Psoas muscle (tissue), 7 donors: ENCODE measurements at regions not wholly inside any gene's neighbourhood (a gene's known extent, or its start where the extent isn't known, plus 50 kb on each side); places are given as distances from the start of the nearest gene placed in this dataset.

Experiments
- ATAC-seq, 4 donors: fragments of 200-7000 bp; cut with Tn5 transposase; one replicate each; pipeline ENCODE4 v1.9.1; 2020; ENCODE audit warnings: moderate library complexity in 3 of 4, mild to moderate bottlenecking in 2 of 4
- DNase-seq, 2 donors: peaks; one replicate each; pipeline ENCODE4 v3.0.0-alpha.2; 2020
- H3K27ac ChIP-seq: fragments of 200-600 bp; one replicate; pipeline ENCODE4 v1.8.0; 2022
- H3K27me3 ChIP-seq, 3 donors: fragments of 200-600 bp in 1 of 3; one replicate each; pipeline versions ENCODE4 v1.6.1 to v1.8.0; 2013 to 2022; ENCODE audit warnings: low read length in 2 of 3, mild to moderate bottlenecking in 2 of 3, moderate library complexity in 1 of 3; ENCODE audit not compliant: insufficient read depth in 3 of 3
- H3K36me3 ChIP-seq, 2 donors: fragments of 200-600 bp in 1 of 2; one replicate each; pipeline versions ENCODE4 v1.6.1 to v1.8.0; 2013 to 2022; ENCODE audit warnings: low read depth in 1 of 2, mild to moderate bottlenecking in 1 of 2, moderate library complexity in 1 of 2; ENCODE audit not compliant: insufficient read depth in 1 of 2
- H3K4me1 ChIP-seq: fragments of 200-600 bp; one replicate; pipeline ENCODE4 v1.8.0; 2022
- H3K4me3 ChIP-seq: fragments of 200-600 bp; one replicate; pipeline ENCODE4 v1.8.0; 2022; ENCODE audit warnings: mild to moderate bottlenecking
- H3K9me3 ChIP-seq: fragments of 200-600 bp; one replicate; pipeline ENCODE4 v1.8.0; 2022
- CTCF ChIP-seq: fragments of 200-600 bp; IDR thresholded peaks from one replicate; pipeline ENCODE4 v1.8.0; 2022; ENCODE audit warnings: antibody characterized with exemption
- WGBS, 3 donors: extraction: QIAGEN DNeasy Blood & Tissue Kit; methylation state at CpG; one replicate each; pipeline versions ENCODE4 v1.1.6 to v1.1.7; 2013; 5-methylcytosine and 5-hydroxymethylcytosine counted together
- intact Hi-C, 2 donors: fragments of 100-400 bp; cut with DNase I; formaldehyde crosslinking; loops; one replicate each; pipeline versions ENCODE4 v1.11.0 to v1.14.2; 2022
- donor health status: healthy with polysubstance abuse.
- donor health status: DM: no; HTN: no; CAD: no; lungs with moderate emphysema.
- donor health status: Bipolar disorder and iron deficiency.
- donor health status: healthy.
- donor health status: DM: yes; HTN: yes; CAD: no.
- donor health status: DM: no; HTN: no; CAD: no.
- donor health status: DM: yes; HTN: yes; CAD: no.

DNA sequence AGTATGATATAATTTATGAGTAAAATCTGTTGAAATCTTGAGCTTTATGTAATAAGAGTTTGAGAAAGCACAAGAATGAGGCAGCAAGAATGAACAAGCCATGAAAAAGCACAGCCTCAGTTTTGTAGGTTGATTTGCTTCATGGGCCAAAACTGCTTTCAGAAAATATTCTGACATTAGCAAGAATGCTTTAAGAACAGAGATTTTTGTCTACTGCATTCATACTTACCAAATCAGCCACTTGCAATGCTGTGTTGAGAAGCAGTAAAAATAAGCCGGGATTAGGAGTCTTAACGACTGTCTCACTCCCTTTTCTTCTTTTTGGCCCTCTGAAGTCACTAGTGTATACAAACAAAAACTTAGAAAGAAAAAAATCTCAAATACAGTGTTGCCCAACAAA is 114.5 kb downstream of the POSTN start:
- DNase-seq = no peak
- ATAC-seq = no peak
- Histone ChIP-seq H3K36me3 (no peaks in the 10 kb centered on the region), H3K4me3 (no peak overlapping the region), H3K27me3 (no peaks in the 10 kb centered on the region), H3K27ac (no peak overlapping the region), H3K9me3 (no peaks in the 10 kb centered on the region), H3K4me1 (no peaks in the 10 kb centered on the region)
- TF ChIP-seq CTCF = no peak
- intact Hi-C loops = no loop called here
- 64 to 84% (median 74%) methylated on average over 2 of the region's 2 CpGs for WGBS, 3 donors

GRCh38 chr13:37482331-37482730 is 116.2 kb downstream of the POSTN start:
- intact Hi-C loops = no loop called here

DNA sequence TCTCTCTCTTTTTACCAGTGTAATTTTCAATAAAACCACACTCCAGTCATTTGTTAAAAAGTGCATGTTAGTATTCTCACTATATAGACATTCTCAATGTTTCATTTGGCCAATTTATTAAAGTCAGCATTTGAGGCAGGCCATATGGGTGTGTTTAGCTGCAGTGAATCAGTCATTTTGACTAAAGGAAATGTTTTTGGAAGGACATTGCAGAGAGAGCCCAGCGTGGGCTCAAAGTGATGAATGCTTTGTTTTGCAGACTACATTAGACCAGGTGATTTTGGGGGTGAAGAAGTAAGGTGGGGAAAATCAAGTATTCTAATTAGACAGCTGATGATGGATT is 116.7 kb downstream of the POSTN start:
- H3K27ac ChIP-seq = no peak overlapping the region

More at GRCh38 chr13:37482331-37482730, 116.2 kb downstream of the POSTN start:
- 97% methylated on average over 2 of the region's 2 CpGs for WGBS, 3 donors
- no peaks in the 10 kb centered on the region for H3K9me3 ChIP-seq
- no peak overlapping the region for H3K4me3 ChIP-seq
- ATAC-seq (no peak), DNase-seq (no peak)
- TF ChIP-seq CTCF = no peak
- no peaks in the 10 kb centered on the region for H3K4me1 ChIP-seq
- H3K27me3 ChIP-seq = no peaks in the 10 kb centered on the region
- no peaks in the 10 kb centered on the region for H3K36me3 ChIP-seq
- H3K27ac ChIP-seq = no peak overlapping the region

GRCh38 chr13:37481011-37481884 is 117.3 kb downstream of the POSTN start:
- H3K4me1 ChIP-seq = no peaks in the 10 kb centered on the region
- intact Hi-C loops = no loop called here
- no peaks in the 10 kb centered on the region for H3K9me3 ChIP-seq
- no peak overlapping the region for H3K4me3 ChIP-seq
- no peak for DNase-seq
- 81 to 86% (median 82%) methylated on average over 7 of the region's 7 CpGs for WGBS, 3 donors
- ATAC-seq = no peak
- no peaks in the 10 kb centered on the region for H3K36me3 ChIP-seq
- no peak overlapping the region for H3K27ac ChIP-seq
- H3K27me3 ChIP-seq = no peaks in the 10 kb centered on the region
- TF ChIP-seq CTCF = no peak

More for the DNA sequence above, 116.7 kb downstream of the POSTN start:
- intact Hi-C loops = no loop called here
- no peak for DNase-seq
- no peaks in the 10 kb centered on the region for H3K4me1 ChIP-seq
- WGBS, 3 donors = 64 to 75% (median 73%) methylated on average over 1 of the region's 1 CpG
- no peaks in the 10 kb centered on the region for H3K9me3 ChIP-seq
- no peak overlapping the region for H3K4me3 ChIP-seq
- no peak for ATAC-seq
- no peaks in the 10 kb centered on the region for H3K27me3 ChIP-seq
- no peaks in the 10 kb centered on the region for H3K36me3 ChIP-seq
- TF ChIP-seq CTCF = no peak

DNA sequence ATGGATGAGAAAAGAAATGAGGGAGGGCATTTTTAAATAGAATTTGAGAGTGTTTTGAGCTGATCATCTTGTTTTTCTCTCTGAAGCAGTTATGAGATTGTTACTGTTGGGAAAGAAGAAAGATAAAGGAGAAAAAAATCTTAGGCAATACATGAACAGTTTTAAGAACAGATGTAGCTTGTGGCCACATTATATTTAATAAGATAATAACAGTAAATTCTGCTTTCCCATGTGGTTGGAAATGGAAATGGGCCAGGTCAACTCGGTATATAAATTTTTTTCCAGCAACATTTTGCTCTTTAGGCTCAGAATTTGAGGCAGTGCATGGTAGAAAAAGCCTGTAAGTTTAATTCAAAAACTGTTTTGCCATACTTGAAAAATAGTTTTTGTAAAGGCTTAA is 118.7 kb downstream of the POSTN start:
- WGBS, 3 donors = 35 to 42% (median 40%) methylated on average over 1 of the region's 1 CpG
- Histone ChIP-seq H3K4me3 (no peak overlapping the region), H3K36me3 (no peaks in the 10 kb centered on the region), H3K27ac (no peak overlapping the region), H3K4me1 (no peaks in the 10 kb centered on the region), H3K27me3 (no peaks in the 10 kb centered on the region), H3K9me3 (no peaks in the 10 kb centered on the region)
- no peak for ATAC-seq
- TF ChIP-seq CTCF = no peak
- no peak for DNase-seq
- intact Hi-C loops = no loop called here
